HCT116 (cell line): ENCODE measurements at regions not wholly inside any gene's neighbourhood (a gene's known extent, or its start where the extent isn't known, plus 50 kb on each side); places are given as distances from the start of the nearest gene placed in this dataset.

ENCODE experiments used
- ATAC-seq: fragments of 200-7000 bp; cut with Tn5 transposase; 2 replicates; pipeline ENCODE4 v1.9.1; 2020; ENCODE audit warnings: mild to moderate bottlenecking, moderate library complexity
- BruUV-seq: library from RNA; stranded (reverse); fragments of 400-500 nt; replicated peaks from 2 replicates; lab custom pipeline; 2021; lab: Mats Ljungman, UMichigan
- CTCF ChIA-PET: fragments of 300-600 bp; sonication (Branson Sonifier 250); formaldehyde crosslinking; loops from one replicate; lab custom pipeline; 2021; ENCODE audit warnings: antibody characterized with exemption; lab: Charles Lee
- POLR2A ChIA-PET: fragments of 300-600, 350-600 bp; sonication (Branson Sonifier 250); formaldehyde crosslinking; loops from one replicate; lab custom pipeline; 2021; ENCODE audit warnings: antibody characterized with exemption; lab: Charles Lee
- RAD21 ChIA-PET, 2 experiments: fragments of 300-600 bp; sonication (Branson Sonifier 250); formaldehyde crosslinking; loops; one replicate each; lab custom pipeline; 2023; ENCODE audit warnings: low total read pairs in 2 of 2; ENCODE audit not compliant: uncharacterized antibody in 2 of 2, unreplicated experiment in 2 of 2, low non-redundant PET in 1 of 2; lab: Charles Lee
- DNase-seq: peaks from one replicate; pipeline ENCODE4 v3.0.0-alpha.2; 2010; ENCODE audit warnings: low read depth, low spot score
- H2AFZ ChIP-seq: fragments of 200-600 bp; shearing (Covaris generic), sonication (generic); 2 replicates; pipeline ENCODE4 v1.6.1; 2017; ENCODE audit warnings: low read depth, mixed run types, mixed read lengths, antibody characterized with exemption, low read length; ENCODE audit not compliant: poor library complexity, severe bottlenecking
- H3K27ac ChIP-seq: 2 replicates; pipeline ENCODE4 v1.5.1; 2012; ENCODE audit warnings: low read depth, low read length
- H3K27me3 ChIP-seq: fragments of 200-600 bp; sonication (generic); 2 replicates; pipeline ENCODE4 v1.6.1; 2016; ENCODE audit warnings: mixed run types, low read length, mixed read lengths; ENCODE audit not compliant: insufficient read depth
- H3K36me3 ChIP-seq, 2 experiments: fragments of 200-500 bp in 1 of 2; fragments of 200-600 bp in 1 of 2; sonication (Bioruptor generic) in 1 of 2; sonication (generic) in 1 of 2; 2 replicates each; pipeline versions ENCODE4 v1.5.1 to v1.6.1; 2014 to 2016; ENCODE audit warnings: low read length in 2 of 2, inconsistent platforms in 1 of 2, mixed read lengths in 1 of 2, mixed run types in 1 of 2; ENCODE audit not compliant: insufficient read depth in 2 of 2, control insufficient read depth in 1 of 2
- H3K4me1 ChIP-seq, 2 experiments: fragments of 200-600 bp in 1 of 2; sonication (generic) in 1 of 2; 2 replicates each; pipeline versions ENCODE4 v1.5.1 to v1.6.1; 2012 to 2017; ENCODE audit warnings: low read length in 2 of 2, inconsistent platforms in 1 of 2, mild to moderate bottlenecking in 1 of 2, mixed read lengths in 1 of 2, mixed run types in 1 of 2, moderate library complexity in 1 of 2; ENCODE audit not compliant: insufficient read depth in 2 of 2, control insufficient read depth in 1 of 2
- H3K4me2 ChIP-seq: fragments of 200-600 bp; sonication (generic); 2 replicates; pipeline ENCODE4 v1.6.1; 2017; ENCODE audit warnings: mixed run types, low read length, mixed read lengths
- H3K4me3 ChIP-seq, 2 experiments: fragments of 200-600 bp in 1 of 2; sonication (generic) in 1 of 2; replicated peaks in 1 of 2; 2 replicates each; pipeline ENCODE4 v1.5.1; 2011 to 2016; ENCODE audit warnings: low read length in 2 of 2, control low read depth in 1 of 2, low read depth in 1 of 2, mild to moderate bottlenecking in 1 of 2, mixed read lengths in 1 of 2, mixed run types in 1 of 2
- H3K79me2 ChIP-seq: fragments of 200-600 bp; sonication (generic); 2 replicates; pipeline ENCODE4 v1.6.1; 2017; ENCODE audit warnings: mild to moderate bottlenecking, mixed run types, low read length, moderate library complexity, mixed read lengths; ENCODE audit not compliant: insufficient read depth
- H3K9ac ChIP-seq: fragments of 200-600 bp; sonication (generic); 2 replicates; pipeline ENCODE4 v1.6.1; 2016; ENCODE audit warnings: low read length, mixed read lengths
- H3K9me2 ChIP-seq: fragments of 200-600 bp; sonication (generic), shearing (Covaris generic); 2 replicates; pipeline ENCODE4 v1.6.1; 2017; ENCODE audit warnings: mixed run types, mild to moderate bottlenecking, moderate library complexity; ENCODE audit not compliant: insufficient read depth
- H3K9me3 ChIP-seq, 2 experiments: fragments of 200-500 bp in 1 of 2; fragments of 200-600 bp in 1 of 2; sonication (Bioruptor generic) in 1 of 2; sonication (generic) in 1 of 2; 2 replicates each; pipeline ENCODE4 v1.6.1; 2014 to 2017; ENCODE audit warnings: low read length in 2 of 2, mixed read lengths in 2 of 2, inconsistent platforms in 1 of 2, low read depth in 1 of 2, mild to moderate bottlenecking in 1 of 2, mixed run types in 1 of 2, moderate library complexity in 1 of 2; ENCODE audit not compliant: control insufficient read depth in 1 of 2, insufficient read depth in 1 of 2
- H4K20me1 ChIP-seq: fragments of 200-600 bp; sonication (generic), shearing (Covaris generic); 2 replicates; pipeline ENCODE4 v1.6.1; 2017; ENCODE audit warnings: mixed run types, mild to moderate bottlenecking, moderate library complexity; ENCODE audit not compliant: insufficient read depth
- CEBPB ChIP-seq: IDR thresholded peaks from 2 replicates; pipeline ENCODE4 v1.6.1; 2012; ENCODE audit warnings: low read depth
- ELF1 ChIP-seq: IDR thresholded peaks from 2 replicates; pipeline ENCODE4 v1.6.1; 2012; ENCODE audit warnings: low read depth, borderline replicate concordance
- EZH2 ChIP-seq: fragments of 200-600 bp; sonication (generic); IDR thresholded peaks from 2 replicates; pipeline ENCODE4 v1.6.1; 2017; ENCODE audit warnings: antibody characterized with exemption, mixed run types
- JUND ChIP-seq: IDR thresholded peaks from 2 replicates; pipeline ENCODE4 v1.6.1; 2012
- MAX ChIP-seq: IDR thresholded peaks from 2 replicates; pipeline ENCODE4 v1.6.1; 2012
- POLR2A ChIP-seq: IDR thresholded peaks from 2 replicates; pipeline ENCODE4 v1.7.0; 2011; ENCODE audit warnings: borderline replicate concordance; ENCODE audit not compliant: insufficient read depth, insufficient read length; ENCODE audit errors: extremely low read depth
- POLR2AphosphoS5 ChIP-seq: IDR thresholded peaks from 2 replicates; pipeline ENCODE4 v1.6.1; 2011; ENCODE audit warnings: mild to moderate bottlenecking, low read depth, low read length, moderate library complexity
- RAD21 ChIP-seq: IDR thresholded peaks from 2 replicates; pipeline ENCODE4 v1.6.1; 2012; ENCODE audit warnings: low read depth, mild to moderate bottlenecking
- SP1 ChIP-seq: IDR thresholded peaks from 2 replicates; pipeline ENCODE4 v1.6.1; 2012; ENCODE audit warnings: low read depth
- SRF ChIP-seq: IDR thresholded peaks from 2 replicates; pipeline ENCODE4 v1.6.1; 2012; ENCODE audit warnings: low read depth
- YY1 ChIP-seq: IDR thresholded peaks from 2 replicates; pipeline ENCODE4 v1.6.1; 2011; ENCODE audit warnings: low read length, low read depth, moderate library complexity, mild to moderate bottlenecking; ENCODE audit not compliant: insufficient replicate concordance; ENCODE audit errors: extremely low read depth
- ZFX ChIP-seq: fragments of 450-650 bp; IDR thresholded peaks from 2 replicates; pipeline ENCODE4 v1.6.1; 2017
- intact Hi-C: fragments of 100-400 bp; cut with micrococcal nuclease; formaldehyde crosslinking; loops from 2 replicates; pipeline ENCODE4 v1.10.0; 2022
- TF ChIP-seq, protein P1 (sequence below), 3 experiments: fragments of 200-600 bp in 1 of 3; sonication (generic) in 1 of 3; IDR thresholded peaks in 2 of 3; conservative IDR thresholded peaks in 1 of 3; 2 replicates each; pipeline ENCODE4 v1.5.1; 2012 to 2017; ENCODE audit warnings: low read depth in 2 of 3, low read length in 2 of 3, antibody characterized with exemption in 1 of 3, borderline replicate concordance in 1 of 3, control low read depth in 1 of 3, mild to moderate bottlenecking in 1 of 3, mixed read lengths in 1 of 3, mixed run types in 1 of 3, moderate library complexity in 1 of 3; ENCODE audit not compliant: insufficient read depth in 1 of 3
- TF ChIP-seq, protein P2 (sequence below): IDR thresholded peaks from 2 replicates; pipeline ENCODE4 v1.6.1; 2012; ENCODE audit warnings: low read depth

GRCh38 chr20:50265245-50265946 lies 74.8 kb downstream of the CEBPB start (continued):
- TF ChIP-seq, protein P1, sequence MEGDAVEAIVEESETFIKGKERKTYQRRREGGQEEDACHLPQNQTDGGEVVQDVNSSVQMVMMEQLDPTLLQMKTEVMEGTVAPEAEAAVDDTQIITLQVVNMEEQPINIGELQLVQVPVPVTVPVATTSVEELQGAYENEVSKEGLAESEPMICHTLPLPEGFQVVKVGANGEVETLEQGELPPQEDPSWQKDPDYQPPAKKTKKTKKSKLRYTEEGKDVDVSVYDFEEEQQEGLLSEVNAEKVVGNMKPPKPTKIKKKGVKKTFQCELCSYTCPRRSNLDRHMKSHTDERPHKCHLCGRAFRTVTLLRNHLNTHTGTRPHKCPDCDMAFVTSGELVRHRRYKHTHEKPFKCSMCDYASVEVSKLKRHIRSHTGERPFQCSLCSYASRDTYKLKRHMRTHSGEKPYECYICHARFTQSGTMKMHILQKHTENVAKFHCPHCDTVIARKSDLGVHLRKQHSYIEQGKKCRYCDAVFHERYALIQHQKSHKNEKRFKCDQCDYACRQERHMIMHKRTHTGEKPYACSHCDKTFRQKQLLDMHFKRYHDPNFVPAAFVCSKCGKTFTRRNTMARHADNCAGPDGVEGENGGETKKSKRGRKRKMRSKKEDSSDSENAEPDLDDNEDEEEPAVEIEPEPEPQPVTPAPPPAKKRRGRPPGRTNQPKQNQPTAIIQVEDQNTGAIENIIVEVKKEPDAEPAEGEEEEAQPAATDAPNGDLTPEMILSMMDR (IDR thresholded peaks at IDR 0.05 in 2 of 3, conservative IDR thresholded peaks at IDR 0.05 in 1 of 3; ENCODE audit: borderline replicate concordance in 1 of 3, insufficient read depth in 1 of 3, low read depth in 2 of 3, low read length in 2 of 3): no peak
- TF ChIP-seq SP1 (no peak), JUND (no peak), MAX (no peak)

GRCh38 chr20:50266293-50267040 lies 75.8 kb downstream of the CEBPB start:
- no peaks in the 10 kb centered on the region for H4K20me1 ChIP-seq
- H2AFZ ChIP-seq: no peak overlapping the region
- H3K9me3 ChIP-seq: no peaks in the 10 kb centered on the region
- H3K9me2 ChIP-seq: no peaks in the 10 kb centered on the region
- no peak for DNase-seq
- peak overlapping the region; percentile 63 for H3K27ac ChIP-seq
- H3K27me3 ChIP-seq: no peaks in the 10 kb centered on the region
- H3K79me2 ChIP-seq: no peaks in the 10 kb centered on the region
- peak overlapping the region; percentile 71 for H3K4me2 ChIP-seq
- peak overlapping the region; percentile 54 for H3K9ac ChIP-seq
- H3K36me3 ChIP-seq: no peaks in the 10 kb centered on the region
- ChIA-PET POLR2A (interaction anchor here (1.5 to 2.9 kb wide), 2 partner anchors 18 to 19 kb away, joined by 9 to 11 read pairs; no protein-coding TSS in a partner anchor), CTCF (interaction anchor here (1.2 kb wide), 1 partner anchor 198 kb away, joined by 3 read pairs; no protein-coding TSS in a partner anchor), RAD21 (no interaction called here)
- intact Hi-C loops: no loop called here
- peaks cover 37 to 43% of the 10 kb centered on the region in 2 experiments for H3K4me1 ChIP-seq
- H3K4me3 ChIP-seq: no peak overlapping the region
- no TSS peak for BruUV-seq
- ATAC-seq: no peak
- TF ChIP-seq CEBPB (no peak), EZH2 (no peak), SRF (no peak), RAD21 (no peak), POLR2A (no peak), ELF1 (no peak), YY1 (no peak), POLR2AphosphoS5 (no peak), SP1 (no peak), JUND (no peak), ZFX (no peak)
- TF ChIP-seq, protein P2, sequence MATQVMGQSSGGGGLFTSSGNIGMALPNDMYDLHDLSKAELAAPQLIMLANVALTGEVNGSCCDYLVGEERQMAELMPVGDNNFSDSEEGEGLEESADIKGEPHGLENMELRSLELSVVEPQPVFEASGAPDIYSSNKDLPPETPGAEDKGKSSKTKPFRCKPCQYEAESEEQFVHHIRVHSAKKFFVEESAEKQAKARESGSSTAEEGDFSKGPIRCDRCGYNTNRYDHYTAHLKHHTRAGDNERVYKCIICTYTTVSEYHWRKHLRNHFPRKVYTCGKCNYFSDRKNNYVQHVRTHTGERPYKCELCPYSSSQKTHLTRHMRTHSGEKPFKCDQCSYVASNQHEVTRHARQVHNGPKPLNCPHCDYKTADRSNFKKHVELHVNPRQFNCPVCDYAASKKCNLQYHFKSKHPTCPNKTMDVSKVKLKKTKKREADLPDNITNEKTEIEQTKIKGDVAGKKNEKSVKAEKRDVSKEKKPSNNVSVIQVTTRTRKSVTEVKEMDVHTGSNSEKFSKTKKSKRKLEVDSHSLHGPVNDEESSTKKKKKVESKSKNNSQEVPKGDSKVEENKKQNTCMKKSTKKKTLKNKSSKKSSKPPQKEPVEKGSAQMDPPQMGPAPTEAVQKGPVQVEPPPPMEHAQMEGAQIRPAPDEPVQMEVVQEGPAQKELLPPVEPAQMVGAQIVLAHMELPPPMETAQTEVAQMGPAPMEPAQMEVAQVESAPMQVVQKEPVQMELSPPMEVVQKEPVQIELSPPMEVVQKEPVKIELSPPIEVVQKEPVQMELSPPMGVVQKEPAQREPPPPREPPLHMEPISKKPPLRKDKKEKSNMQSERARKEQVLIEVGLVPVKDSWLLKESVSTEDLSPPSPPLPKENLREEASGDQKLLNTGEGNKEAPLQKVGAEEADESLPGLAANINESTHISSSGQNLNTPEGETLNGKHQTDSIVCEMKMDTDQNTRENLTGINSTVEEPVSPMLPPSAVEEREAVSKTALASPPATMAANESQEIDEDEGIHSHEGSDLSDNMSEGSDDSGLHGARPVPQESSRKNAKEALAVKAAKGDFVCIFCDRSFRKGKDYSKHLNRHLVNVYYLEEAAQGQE: no peak
- TF ChIP-seq, protein P1 (IDR thresholded peaks at IDR 0.05 in 2 of 3, conservative IDR thresholded peaks at IDR 0.05 in 1 of 3; ENCODE audit: borderline replicate concordance in 1 of 3, insufficient read depth in 1 of 3, low read depth in 2 of 3, low read length in 2 of 3): no peak
